ENCODE measurements at regions not wholly inside any gene's neighbourhood (a gene's known extent, or its start where the extent isn't known, plus 50 kb on each side); places are given as distances from the start of the nearest gene placed in this dataset.

- no peak overlapping the region for H3K4me3 ChIP-seq (ENCODE audit: control insufficient read depth, low read depth, low read length)
- TF ChIP-seq CTCF (IDR thresholded peaks at IDR 0.05; ENCODE audit: control insufficient read depth, insufficient read depth, low read depth, low read length, missing control alignments), result no peak
- no peak for DNase-seq (ENCODE audit: low read depth)
Observed at GRCh38 chr2:180101846-180102245, 94.7 kb upstream of the CWC22 start.

GRCh38 chr2:180099308-180099707 is 92.2 kb upstream of the CWC22 start:
- no peak for DNase-seq (ENCODE audit: low read depth)
- TF ChIP-seq CTCF (IDR thresholded peaks at IDR 0.05; ENCODE audit: control insufficient read depth, insufficient read depth, low read depth, low read length, missing control alignments), result no peak
- no peak overlapping the region for H3K4me3 ChIP-seq (ENCODE audit: control insufficient read depth, low read depth, low read length)

- no peak for TF ChIP-seq CTCF (IDR thresholded peaks at IDR 0.05; ENCODE audit: control insufficient read depth, insufficient read depth, low read depth, low read length, missing control alignments)
- no peak overlapping the region for H3K4me3 ChIP-seq (ENCODE audit: control insufficient read depth, low read depth, low read length)
- no peak for DNase-seq (ENCODE audit: low read depth)
Observed at GRCh38 chr2:180085144-180085543, 78.0 kb upstream of the CWC22 start.

- DNase-seq (ENCODE audit: low read depth), result no peak
- H3K4me3 ChIP-seq (ENCODE audit: control insufficient read depth, low read depth, low read length), result no peak overlapping the region
- peak; percentile 69 for TF ChIP-seq CTCF (IDR thresholded peaks at IDR 0.05; ENCODE audit: control insufficient read depth, insufficient read depth, low read depth, low read length, missing control alignments)
Observed at GRCh38 chr2:180077295-180077906, 70.3 kb upstream of the CWC22 start.

- no peak for TF ChIP-seq CTCF (IDR thresholded peaks at IDR 0.05; ENCODE audit: control insufficient read depth, insufficient read depth, low read depth, low read length, missing control alignments)
- no peak for DNase-seq (ENCODE audit: low read depth)
- H3K4me3 ChIP-seq (ENCODE audit: control insufficient read depth, low read depth, low read length), result no peak overlapping the region
Observed at GRCh38 chr2:180075870-180076269, 68.8 kb upstream of the CWC22 start.

GRCh38 chr2:180071797-180072196 is 64.7 kb upstream of the CWC22 start:
- no peak for TF ChIP-seq CTCF (IDR thresholded peaks at IDR 0.05; ENCODE audit: control insufficient read depth, insufficient read depth, low read depth, low read length, missing control alignments)
- no peak overlapping the region for H3K4me3 ChIP-seq (ENCODE audit: control insufficient read depth, low read depth, low read length)
- DNase-seq (ENCODE audit: low read depth), result no peak
